Prostate gland (tissue), 2 donors: ENCODE measurements at regions not wholly inside any gene's neighbourhood (a gene's known extent, or its start where the extent isn't known, plus 50 kb on each side); places are given as distances from the start of the nearest gene placed in this dataset.
"Not testable (repeated sequence)": the region's sequence is repeated elsewhere in the genome, so short reads cannot be mapped to it uniquely, and the experiment has no call there.

Source experiments
- DNase-seq: peaks from one replicate; pipeline ENCODE4 v3.0.0-alpha.2; 2019; ENCODE audit warnings: low spot score
- H3K27ac ChIP-seq, 2 donors: fragments of 200-600 bp; sonication (generic); 2 replicates each; pipeline ENCODE4 v1.5.1; 2017 to 2019
- H3K27me3 ChIP-seq: fragments of 200-600 bp; sonication (generic); replicated peaks from 2 replicates; pipeline ENCODE4 v1.5.1; 2019; ENCODE audit not compliant: insufficient read depth
- H3K36me3 ChIP-seq, 2 donors: fragments of 200-600 bp; sonication (generic); 1 replicate in 1 of 2; 2 replicates in 1 of 2; pipeline versions ENCODE4 v1.5.1 to v1.8.1; 2017 to 2019
- H3K4me1 ChIP-seq: fragments of 200-600 bp; sonication (generic); replicated peaks from 2 replicates; pipeline ENCODE4 v1.5.1; 2019
- H3K4me3 ChIP-seq, 2 donors: fragments of 200-600 bp; sonication (generic); 2 replicates each; pipeline ENCODE4 v1.5.1; 2017 to 2019
- H3K9me3 ChIP-seq: fragments of 200-600 bp; sonication (generic); 2 replicates; pipeline ENCODE4 v1.5.1; 2017
- POLR2A ChIP-seq: fragments of 450-650 bp; IDR thresholded peaks from one replicate; pipeline ENCODE4 v1.6.1; 2016; ENCODE audit warnings: antibody characterized with exemption, mild to moderate bottlenecking
- POLR2AphosphoS5 ChIP-seq: sonication (generic); formaldehyde crosslinking; IDR thresholded peaks from one replicate; pipeline ENCODE4 v1.6.1; 2017; ENCODE audit warnings: antibody characterized with exemption
- WGBS: methylation state at CpG from one replicate; pipeline ENCODE4 v1.1.5; 2018; 5-methylcytosine and 5-hydroxymethylcytosine counted together
- intact Hi-C: fragments of 100-400 bp; cut with DNase I; formaldehyde crosslinking; loops from one replicate; pipeline ENCODE4 v1.14.2; 2022
- TF ChIP-seq, protein P1 (sequence below), 4 experiments: fragments of 200-600 bp in 2 of 4; fragments of 450-650 bp in 2 of 4; sonication (generic) in 2 of 4; IDR thresholded peaks; 1 replicate in 3 of 4; 2 replicates in 1 of 4; pipeline ENCODE4 v1.5.1; 2016 to 2019; ENCODE audit warnings: antibody characterized with exemption in 4 of 4, mild to moderate bottlenecking in 2 of 4, moderate library complexity in 2 of 4

DNA sequence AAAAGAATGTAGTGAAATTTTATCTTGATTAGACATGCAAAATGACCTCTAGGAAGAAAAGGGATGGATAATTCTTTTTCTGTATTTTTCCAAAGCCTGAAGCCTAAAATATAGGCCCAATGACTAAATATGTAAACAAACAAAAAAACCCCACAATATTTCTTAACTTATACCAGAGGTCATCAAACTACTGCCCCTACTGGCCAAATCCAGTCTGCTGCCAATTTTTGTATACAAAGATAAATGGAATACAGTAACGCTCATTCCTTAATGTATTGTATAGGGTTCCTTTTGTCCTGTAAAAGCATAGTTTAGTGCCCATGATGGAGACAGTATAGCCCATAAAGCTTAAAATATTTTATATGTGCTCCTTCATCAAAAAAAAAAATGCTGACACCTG lies 145.7 kb upstream of the ALG10 start:
- no peaks in the 10 kb centered on the region for H3K4me1 ChIP-seq

DNA sequence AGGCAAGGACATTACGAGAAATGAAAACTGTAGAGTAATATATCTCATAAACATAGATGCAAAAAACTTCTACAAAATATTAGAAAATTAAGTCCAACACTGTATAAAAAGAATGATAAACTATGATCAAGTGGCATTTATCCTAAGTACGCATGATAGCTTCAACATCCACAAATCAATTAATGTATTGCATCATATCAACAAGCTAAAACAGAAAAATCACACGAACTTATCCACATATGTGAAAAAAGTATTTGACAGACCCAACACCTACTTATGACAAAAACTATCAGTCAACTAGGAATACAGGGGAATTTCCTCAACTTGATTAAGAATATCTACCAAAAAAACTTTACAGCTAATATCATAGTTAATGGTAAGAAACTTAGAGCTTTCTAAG lies 129.9 kb upstream of the ALG10 start:
- Histone ChIP-seq H3K4me1 (no peaks in the 10 kb centered on the region), H3K36me3 (no peaks in the 10 kb centered on the region), H3K27ac (no peak overlapping the region), H3K27me3 (no peaks in the 10 kb centered on the region), H3K4me3 (no peak overlapping the region), H3K9me3 (peaks cover 5% of the 10 kb centered on the region)
- intact Hi-C loops = no loop called here
- 67% methylated on average over 3 of the region's 3 CpGs for whole genome bisulfite sequencing
- DNase-seq = no peak
- TF ChIP-seq, protein P1, sequence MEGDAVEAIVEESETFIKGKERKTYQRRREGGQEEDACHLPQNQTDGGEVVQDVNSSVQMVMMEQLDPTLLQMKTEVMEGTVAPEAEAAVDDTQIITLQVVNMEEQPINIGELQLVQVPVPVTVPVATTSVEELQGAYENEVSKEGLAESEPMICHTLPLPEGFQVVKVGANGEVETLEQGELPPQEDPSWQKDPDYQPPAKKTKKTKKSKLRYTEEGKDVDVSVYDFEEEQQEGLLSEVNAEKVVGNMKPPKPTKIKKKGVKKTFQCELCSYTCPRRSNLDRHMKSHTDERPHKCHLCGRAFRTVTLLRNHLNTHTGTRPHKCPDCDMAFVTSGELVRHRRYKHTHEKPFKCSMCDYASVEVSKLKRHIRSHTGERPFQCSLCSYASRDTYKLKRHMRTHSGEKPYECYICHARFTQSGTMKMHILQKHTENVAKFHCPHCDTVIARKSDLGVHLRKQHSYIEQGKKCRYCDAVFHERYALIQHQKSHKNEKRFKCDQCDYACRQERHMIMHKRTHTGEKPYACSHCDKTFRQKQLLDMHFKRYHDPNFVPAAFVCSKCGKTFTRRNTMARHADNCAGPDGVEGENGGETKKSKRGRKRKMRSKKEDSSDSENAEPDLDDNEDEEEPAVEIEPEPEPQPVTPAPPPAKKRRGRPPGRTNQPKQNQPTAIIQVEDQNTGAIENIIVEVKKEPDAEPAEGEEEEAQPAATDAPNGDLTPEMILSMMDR (IDR thresholded peaks at IDR 0.05) = no peak
- TF ChIP-seq POLR2A (no peak), POLR2AphosphoS5 (no peak)

More for the DNA sequence above, 145.7 kb upstream of the ALG10 start:
- Histone ChIP-seq H3K4me3 (no peak overlapping the region), H3K27ac (no peak overlapping the region), H3K36me3 (no peaks in the 10 kb centered on the region), H3K27me3 (no peaks in the 10 kb centered on the region), H3K9me3 (no peaks in the 10 kb centered on the region)
- TF ChIP-seq POLR2AphosphoS5 (no peak), POLR2A (no peak)
- TF ChIP-seq, protein P1 (IDR thresholded peaks at IDR 0.05) = no peak
- intact Hi-C loops = no loop called here
- no peak for DNase-seq
- 96% methylated on average over 1 of the region's 1 CpG for WGBS

DNA sequence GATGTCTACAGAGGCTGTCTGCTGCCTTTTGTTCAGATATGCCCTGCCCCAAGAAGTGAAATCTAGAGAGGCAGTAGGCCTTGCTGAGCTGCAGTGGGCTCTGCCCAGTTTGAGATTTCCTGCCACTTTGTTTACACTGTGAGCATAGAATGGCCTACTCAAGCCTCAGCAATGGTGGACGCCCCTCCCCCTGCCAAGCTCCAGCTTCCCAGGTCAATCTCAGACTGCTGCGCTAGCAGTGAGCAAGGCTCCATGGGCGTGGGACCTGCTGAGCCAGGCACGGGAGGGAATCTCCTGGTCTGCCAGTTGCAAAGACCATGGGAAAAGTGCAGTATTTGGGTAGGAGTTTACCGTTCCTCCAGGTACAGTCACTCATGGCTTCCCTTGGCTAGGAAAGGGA lies 101.8 kb upstream of the ALG10 start:
- H3K4me1 ChIP-seq, H3K27ac ChIP-seq, H3K9me3 ChIP-seq, H3K27me3 ChIP-seq, H3K36me3 ChIP-seq, H3K4me3 ChIP-seq, intact Hi-C loops, DNase-seq: not testable (repeated sequence)
- 87% methylated on average over 5 of the region's 5 CpGs for WGBS

DNA sequence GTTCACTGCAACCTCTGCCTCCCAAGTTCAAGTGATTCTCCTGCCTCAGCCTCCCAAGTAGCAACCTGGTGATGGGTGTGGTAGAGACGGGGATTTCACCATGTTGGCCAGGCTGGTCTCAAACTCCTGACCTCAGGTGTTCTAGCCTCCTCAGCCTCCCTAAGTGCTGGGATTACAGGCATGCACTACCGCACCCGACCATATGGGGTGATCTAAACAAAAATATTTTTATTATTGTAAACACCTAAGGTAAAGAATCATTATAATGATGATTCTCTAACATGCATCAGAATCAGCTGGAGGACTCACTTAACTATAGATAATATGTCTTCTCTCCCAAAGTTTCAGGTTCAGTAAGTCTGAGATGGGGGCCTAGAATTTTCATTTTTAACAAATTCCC lies 96.2 kb upstream of the ALG10 start:
- Histone ChIP-seq H3K27me3 (no peaks in the 10 kb centered on the region), H3K27ac (no peak overlapping the region), H3K36me3 (no peaks in the 10 kb centered on the region), H3K4me1 (no peaks in the 10 kb centered on the region), H3K9me3 (no peaks in the 10 kb centered on the region), H3K4me3 (no peak overlapping the region)
- intact Hi-C loops = no loop called here
- TF ChIP-seq POLR2AphosphoS5 (no peak), POLR2A (no peak)
- TF ChIP-seq, protein P1 (IDR thresholded peaks at IDR 0.05) = no peak
- DNase-seq = no peak
- WGBS = 83% methylated on average over 3 of the region's 3 CpGs

DNA sequence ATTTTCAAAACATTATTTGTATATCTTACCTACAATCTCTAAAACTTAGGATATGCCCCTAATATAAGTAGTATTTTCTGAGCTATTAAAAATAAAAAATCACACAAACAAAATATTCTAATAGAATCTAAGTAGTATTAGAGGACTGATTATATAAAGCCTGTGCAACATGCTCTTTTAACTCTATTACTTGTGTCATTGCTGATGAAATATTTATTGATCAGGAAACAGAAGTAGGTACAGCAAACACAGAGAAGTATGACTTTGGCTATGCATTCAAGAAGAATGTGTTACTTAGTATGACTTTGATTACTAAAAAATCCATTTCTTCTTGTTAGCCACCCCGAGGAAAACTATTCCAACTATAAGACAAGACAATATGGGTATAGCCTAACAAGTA lies 84.6 kb upstream of the ALG10 start:
- intact Hi-C loops, H3K27me3 ChIP-seq: not testable (repeated sequence)
- 76% methylated on average over 1 of the region's 1 CpG for WGBS

DNA sequence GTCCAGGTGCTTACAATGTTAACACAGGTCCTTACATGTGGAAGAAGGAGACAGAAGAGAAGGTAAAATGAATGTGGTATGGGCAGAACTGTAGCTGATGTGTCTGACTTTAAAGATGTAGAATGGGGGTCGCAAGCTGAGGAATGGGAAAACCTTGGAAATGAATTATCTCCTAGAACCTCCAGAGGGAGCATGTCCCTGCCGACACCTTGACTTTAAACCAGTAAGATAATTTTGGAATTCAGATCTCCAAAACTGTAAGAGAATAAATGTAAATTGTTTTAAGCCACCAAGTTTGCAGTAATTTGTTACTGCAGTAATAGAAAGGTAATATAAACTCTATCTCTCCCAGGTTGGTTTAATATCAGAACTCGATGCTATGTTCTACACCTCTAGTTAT lies 80.1 kb upstream of the ALG10 start:
- no peaks in the 10 kb centered on the region for H3K27me3 ChIP-seq
- no peak overlapping the region for H3K4me3 ChIP-seq
- no peak for DNase-seq
- H3K36me3 ChIP-seq = no peaks in the 10 kb centered on the region
- H3K4me1 ChIP-seq = no peaks in the 10 kb centered on the region
- no peaks in the 10 kb centered on the region for H3K9me3 ChIP-seq
- TF ChIP-seq POLR2AphosphoS5 = no peak
- TF ChIP-seq, protein P1 (IDR thresholded peaks at IDR 0.05) = no peak
- no peak for TF ChIP-seq POLR2A
- WGBS = 77% methylated on average over 3 of the region's 3 CpGs
- no peak overlapping the region for H3K27ac ChIP-seq
- intact Hi-C loops = no loop called here

More for the DNA sequence above, 84.6 kb upstream of the ALG10 start:
- not testable (repeated sequence) for H3K4me3 ChIP-seq, H3K4me1 ChIP-seq, H3K36me3 ChIP-seq, DNase-seq, H3K27ac ChIP-seq, H3K9me3 ChIP-seq
